Adrenal gland (tissue), 5 donors: ENCODE measurements at regions not wholly inside any gene's neighbourhood (a gene's known extent, or its start where the extent isn't known, plus 50 kb on each side); places are given as distances from the start of the nearest gene placed in this dataset.

Source experiments
- CTCF ChIP-seq, 6 experiments: fragments of 450-650 bp in 4 of 6; fragments of 200-600 bp in 2 of 6; sonication (generic) in 1 of 6; IDR thresholded peaks; 1 replicate in 5 of 6; 2 replicates in 1 of 6; pipeline versions ENCODE4 v1.5.1 to v1.8.0; 2016 to 2021; ENCODE audit warnings: antibody characterized with exemption in 6 of 6, mild to moderate bottlenecking in 2 of 6, moderate library complexity in 1 of 6
- POLR2A ChIP-seq, 2 donors: fragments of 450-650 bp; IDR thresholded peaks; one replicate each; pipeline ENCODE4 v1.6.1; 2017; ENCODE audit warnings: antibody characterized with exemption in 2 of 2, mild to moderate bottlenecking in 2 of 2, moderate library complexity in 1 of 2
- donor health status: DM: no; HTN: no; CAD: no.

GRCh38 chrX:43551590-43551989 lies 104.5 kb upstream of the MAOA start:
- no peak for TF ChIP-seq CTCF (IDR thresholded peaks at IDR 0.05)
- no peak for TF ChIP-seq POLR2A (IDR thresholded peaks at IDR 0.05)
